Gastroesophageal sphincter (tissue), 4 donors: ENCODE measurements at regions not wholly inside any gene's neighbourhood (a gene's known extent, or its start where the extent isn't known, plus 50 kb on each side); places are given as distances from the start of the nearest gene placed in this dataset.

Source experiments
- ATAC-seq: fragments of 150-250 bp; one replicate; pipeline ENCODE4 v1.9.1; 2016; ENCODE audit warnings: mild to moderate bottlenecking, moderate library complexity
- H3K27ac ChIP-seq, 4 donors: fragments of 200-600 bp; sonication (generic) in 3 of 4; 1 replicate in 3 of 4; 2 replicates in 1 of 4; pipeline ENCODE4 v1.5.1; 2016 to 2019
- H3K27me3 ChIP-seq: fragments of 200-600 bp; sonication (generic); one replicate; pipeline ENCODE4 v1.5.1; 2019
- H3K36me3 ChIP-seq, 2 donors: fragments of 200-600 bp; sonication (generic); one replicate each; pipeline ENCODE4 v1.5.1; 2019; ENCODE audit warnings: control low read depth in 1 of 2
- H3K4me1 ChIP-seq, 3 donors: fragments of 200-600 bp; sonication (generic); 1 replicate in 2 of 3; 2 replicates in 1 of 3; pipeline ENCODE4 v1.5.1; 2016 to 2019; ENCODE audit warnings: control low read depth in 2 of 3
- H3K4me3 ChIP-seq, 2 donors: fragments of 200-600 bp; sonication (generic); one replicate each; pipeline ENCODE4 v1.5.1; 2019; ENCODE audit warnings: mild to moderate bottlenecking in 1 of 2, moderate library complexity in 1 of 2
- H3K9me3 ChIP-seq, 3 donors: fragments of 200-600 bp; sonication (generic); one replicate each; pipeline ENCODE4 v1.5.1; 2017 to 2019; ENCODE audit warnings: control low read depth in 2 of 3
- EP300 ChIP-seq: sonication (generic); formaldehyde crosslinking; IDR thresholded peaks from one replicate; pipeline ENCODE4 v1.6.1; 2017; ENCODE audit warnings: antibody characterized with exemption, mild to moderate bottlenecking
- POLR2A ChIP-seq, 2 donors: fragments of 450-650 bp; IDR thresholded peaks; one replicate each; pipeline ENCODE4 v1.6.1; 2017; ENCODE audit warnings: antibody characterized with exemption in 2 of 2, mild to moderate bottlenecking in 2 of 2, moderate library complexity in 1 of 2
- POLR2AphosphoS5 ChIP-seq: sonication (generic); formaldehyde crosslinking; IDR thresholded peaks from one replicate; pipeline ENCODE4 v1.6.1; 2017; ENCODE audit warnings: antibody characterized with exemption
- WGBS, 2 donors: methylation state at CpG; one replicate each; pipeline ENCODE4 v1.1.5; 2018; ENCODE audit warnings: low coverage in 1 of 2; 5-methylcytosine and 5-hydroxymethylcytosine counted together
- TF ChIP-seq, protein P1 (sequence below), 4 experiments: fragments of 200-600 bp in 2 of 4; fragments of 450-650 bp in 2 of 4; sonication (generic) in 1 of 4; IDR thresholded peaks; one replicate each; pipeline ENCODE4 v1.5.1; 2017 to 2019; ENCODE audit warnings: antibody characterized with exemption in 4 of 4, mild to moderate bottlenecking in 2 of 4, moderate library complexity in 2 of 4

DNA sequence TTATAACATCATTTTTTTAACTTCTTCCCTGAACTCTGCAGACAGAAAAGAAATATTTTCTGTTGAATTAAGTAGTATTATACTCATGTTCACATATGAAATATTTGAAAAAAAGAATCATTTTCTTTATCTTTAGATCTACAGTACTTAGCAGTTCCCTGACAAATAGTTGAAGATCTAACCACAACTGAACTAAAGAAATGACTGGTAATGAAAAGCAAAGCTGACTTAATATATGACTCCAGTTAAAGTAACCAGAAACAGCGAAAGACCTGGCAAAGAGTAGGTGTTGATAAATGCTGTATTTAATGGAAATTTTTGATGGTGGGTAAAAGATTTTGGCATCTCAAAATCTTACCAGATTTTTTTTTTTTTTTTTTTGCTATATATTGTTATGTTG lies 207.1 kb upstream of the SLC16A7 start:
- ATAC-seq, result no peak
- TF ChIP-seq POLR2AphosphoS5, result no peak
- no peak for TF ChIP-seq POLR2A (IDR thresholded peaks at IDR 0.05)
- no peak for TF ChIP-seq EP300
- TF ChIP-seq, protein P1, sequence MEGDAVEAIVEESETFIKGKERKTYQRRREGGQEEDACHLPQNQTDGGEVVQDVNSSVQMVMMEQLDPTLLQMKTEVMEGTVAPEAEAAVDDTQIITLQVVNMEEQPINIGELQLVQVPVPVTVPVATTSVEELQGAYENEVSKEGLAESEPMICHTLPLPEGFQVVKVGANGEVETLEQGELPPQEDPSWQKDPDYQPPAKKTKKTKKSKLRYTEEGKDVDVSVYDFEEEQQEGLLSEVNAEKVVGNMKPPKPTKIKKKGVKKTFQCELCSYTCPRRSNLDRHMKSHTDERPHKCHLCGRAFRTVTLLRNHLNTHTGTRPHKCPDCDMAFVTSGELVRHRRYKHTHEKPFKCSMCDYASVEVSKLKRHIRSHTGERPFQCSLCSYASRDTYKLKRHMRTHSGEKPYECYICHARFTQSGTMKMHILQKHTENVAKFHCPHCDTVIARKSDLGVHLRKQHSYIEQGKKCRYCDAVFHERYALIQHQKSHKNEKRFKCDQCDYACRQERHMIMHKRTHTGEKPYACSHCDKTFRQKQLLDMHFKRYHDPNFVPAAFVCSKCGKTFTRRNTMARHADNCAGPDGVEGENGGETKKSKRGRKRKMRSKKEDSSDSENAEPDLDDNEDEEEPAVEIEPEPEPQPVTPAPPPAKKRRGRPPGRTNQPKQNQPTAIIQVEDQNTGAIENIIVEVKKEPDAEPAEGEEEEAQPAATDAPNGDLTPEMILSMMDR (IDR thresholded peaks at IDR 0.05), result no peak
- Histone ChIP-seq H3K9me3 (no peaks in the 10 kb centered on the region), H3K4me1 (no peaks in the 10 kb centered on the region), H3K27ac (no peak overlapping the region), H3K36me3 (no peaks in the 10 kb centered on the region), H3K27me3 (no peaks in the 10 kb centered on the region), H3K4me3 (no peak overlapping the region)
- WGBS, 2 donors, result 88 to 93% methylated on average over 1 of the region's 1 CpG

DNA sequence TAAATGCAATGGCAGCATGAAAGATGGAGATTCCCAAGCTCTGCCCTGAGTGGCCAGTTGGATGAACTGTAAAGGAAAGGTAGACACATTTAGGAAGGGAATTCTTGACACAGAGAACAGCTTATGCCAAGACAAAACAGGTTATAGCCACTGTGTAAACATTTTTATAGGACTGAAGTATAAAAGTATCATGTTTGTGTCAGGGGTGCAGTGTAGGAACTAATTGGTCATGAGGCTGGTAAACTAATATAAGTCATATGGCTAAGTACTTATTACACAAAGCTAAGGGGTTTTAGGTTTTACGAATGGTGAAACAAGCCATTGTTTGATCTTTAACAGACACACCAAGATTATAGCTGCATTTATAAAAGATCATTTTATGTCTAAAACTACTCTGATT lies 207.7 kb upstream of the SLC16A7 start:
- 58 to 78% methylated on average over 1 of the region's 1 CpG for WGBS, 2 donors

DNA sequence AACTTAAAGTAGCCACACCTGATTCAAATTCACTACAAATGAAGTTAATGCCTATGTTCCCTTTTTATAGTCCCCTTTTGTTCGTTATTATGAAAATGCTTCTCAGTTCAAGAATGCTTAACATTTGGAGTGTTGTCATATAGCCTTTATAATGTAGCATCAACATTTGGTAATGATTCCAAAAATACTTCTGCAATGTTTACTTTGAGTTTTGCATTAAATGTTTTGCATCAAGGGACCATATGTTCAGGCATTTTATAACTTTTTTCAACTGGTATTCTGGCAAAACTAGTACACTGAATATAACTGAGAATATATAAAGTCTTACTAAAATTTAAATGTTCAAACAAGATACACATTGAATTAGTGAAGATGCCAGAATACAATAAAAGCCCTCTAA lies 209.6 kb upstream of the SLC16A7 start:
- no peak for ATAC-seq
- WGBS, 2 donors, result 47% methylated on average over 1 of the region's 1 CpG; no CpG with 5 or more reads in 1 of the 2 donors
- TF ChIP-seq EP300 (no peak), POLR2AphosphoS5 (no peak)
- TF ChIP-seq, protein P1 (IDR thresholded peaks at IDR 0.05), result no peak
- Histone ChIP-seq H3K4me3 (no peak overlapping the region), H3K36me3 (no peaks in the 10 kb centered on the region), H3K4me1 (no peaks in the 10 kb centered on the region), H3K9me3 (no peaks in the 10 kb centered on the region), H3K27me3 (no peaks in the 10 kb centered on the region), H3K27ac (no peak overlapping the region)

More for the DNA sequence above, 207.7 kb upstream of the SLC16A7 start:
- Histone ChIP-seq H3K4me1 (no peaks in the 10 kb centered on the region), H3K27ac (no peak overlapping the region), H3K9me3 (no peaks in the 10 kb centered on the region), H3K4me3 (no peak overlapping the region), H3K27me3 (no peaks in the 10 kb centered on the region), H3K36me3 (no peaks in the 10 kb centered on the region)
- TF ChIP-seq EP300 (no peak), POLR2AphosphoS5 (no peak), POLR2A (IDR thresholded peaks at IDR 0.05) (no peak)
- TF ChIP-seq, protein P1 (IDR thresholded peaks at IDR 0.05), result no peak
- no peak for ATAC-seq

DNA sequence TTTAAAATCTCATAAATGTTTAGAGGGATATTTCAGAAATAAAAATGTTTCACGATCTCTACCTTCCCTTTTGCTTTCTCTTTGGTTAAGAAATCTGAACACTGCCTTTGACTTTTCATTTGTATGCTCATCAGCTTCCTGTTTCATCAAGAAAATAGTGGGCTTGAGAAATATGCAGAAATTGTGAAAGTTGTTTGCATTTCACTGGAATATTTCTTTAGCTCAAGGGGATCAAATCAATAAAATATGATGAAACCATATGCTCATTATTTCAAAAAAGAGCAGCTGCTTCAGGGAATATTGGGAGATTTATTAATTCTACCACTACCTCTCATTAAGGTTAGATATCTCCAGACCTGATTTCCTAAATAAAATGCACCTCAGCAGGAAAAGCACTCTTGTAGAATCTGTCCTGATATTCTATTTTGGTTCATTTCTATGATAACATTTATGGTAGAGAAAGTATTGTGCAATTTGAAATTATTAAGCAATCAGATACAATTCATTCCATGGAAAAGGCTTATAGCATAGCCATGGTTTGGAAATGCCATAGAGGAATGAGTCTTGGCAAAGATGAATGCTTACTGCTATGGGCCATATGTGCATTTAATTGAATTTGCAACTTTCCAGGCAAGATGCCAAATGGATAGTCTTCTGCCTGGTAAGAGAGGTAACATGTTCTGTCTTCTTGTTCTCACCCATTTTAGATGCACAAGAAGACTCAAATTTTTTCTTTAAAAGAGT lies 212.6 kb upstream of the SLC16A7 start:
- TF ChIP-seq, protein P1 (IDR thresholded peaks at IDR 0.05), result no peak
- no peak for TF ChIP-seq POLR2AphosphoS5
- TF ChIP-seq EP300, result no peak
- no peak for TF ChIP-seq POLR2A (IDR thresholded peaks at IDR 0.05)
- no peaks in the 10 kb centered on the region for H3K36me3 ChIP-seq

DNA sequence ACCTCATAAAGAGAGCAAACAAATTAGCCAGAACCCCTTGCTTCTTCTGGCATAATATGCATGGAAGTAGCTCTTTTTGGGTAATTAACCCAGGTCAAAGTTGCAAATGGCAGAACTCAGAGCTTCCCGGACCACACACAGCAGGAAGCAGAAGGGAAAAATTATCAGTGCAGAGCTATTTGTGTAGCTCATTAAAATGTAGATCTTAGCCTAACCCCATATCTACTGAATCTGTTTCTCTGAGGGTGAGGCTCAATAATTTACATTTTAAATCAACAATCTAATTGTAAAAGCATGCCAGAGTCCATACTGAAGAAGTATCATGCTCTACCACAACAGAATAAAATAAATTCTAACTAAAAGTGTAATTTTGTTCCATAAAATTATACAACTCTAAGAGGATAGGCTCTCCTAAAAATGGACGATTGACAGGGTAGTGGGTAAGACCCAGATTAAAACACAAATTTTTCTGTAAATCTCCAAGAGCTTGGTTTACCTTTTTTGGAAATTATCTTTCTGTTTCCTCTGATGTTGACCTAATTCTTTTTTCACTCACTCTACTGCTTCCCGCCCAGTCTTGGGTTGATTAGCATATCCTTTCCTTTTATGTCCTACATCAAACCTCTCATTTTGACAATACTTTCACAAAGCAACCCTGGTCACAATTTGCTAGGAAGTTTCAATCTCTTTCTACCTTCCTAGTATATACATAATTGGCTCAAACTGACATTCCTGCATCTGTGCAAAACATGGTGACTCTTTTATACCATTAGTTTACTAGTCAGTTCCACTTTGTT lies 213.3 kb upstream of the SLC16A7 start:
- Histone ChIP-seq H3K4me1 (no peaks in the 10 kb centered on the region), H3K4me3 (no peak overlapping the region), H3K27me3 (no peaks in the 10 kb centered on the region), H3K36me3 (no peaks in the 10 kb centered on the region), H3K9me3 (no peaks in the 10 kb centered on the region), H3K27ac (no peak overlapping the region)
- ATAC-seq, result no peak
- WGBS, 2 donors, result 56 to 92% methylated on average over 1 to 3 of the region's 3 CpGs
- TF ChIP-seq, protein P1 (IDR thresholded peaks at IDR 0.05), result no peak
- TF ChIP-seq POLR2A (IDR thresholded peaks at IDR 0.05), result no peak
- no peak for TF ChIP-seq POLR2AphosphoS5

More for the DNA sequence above, 212.6 kb upstream of the SLC16A7 start:
- no peak for ATAC-seq
- Histone ChIP-seq H3K9me3 (no peaks in the 10 kb centered on the region), H3K4me1 (no peaks in the 10 kb centered on the region), H3K27ac (no peak overlapping the region), H3K27me3 (no peaks in the 10 kb centered on the region), H3K4me3 (no peak overlapping the region)
- WGBS, 2 donors, result 62 to 64% methylated on average over 1 of the region's 1 CpG
